GM23338 (cell line): ENCODE measurements at regions not wholly inside any gene's neighbourhood (a gene's known extent, or its start where the extent isn't known, plus 50 kb on each side); places are given as distances from the start of the nearest gene placed in this dataset.

Source experiments
- ATAC-seq: fragments of 200-7000 bp; cut with Tn5 transposase; 3 replicates; pipeline ENCODE4 v1.9.1; 2020
- DNase-seq: peaks from one replicate; pipeline ENCODE4 v3.0.0-alpha.2; 2015; ENCODE audit warnings: low spot score
- H2AFZ ChIP-seq: fragments of 200-600 bp; sonication (generic); 2 replicates; pipeline ENCODE4 v1.8.0; 2016; ENCODE audit warnings: antibody characterized with exemption, mild to moderate bottlenecking, moderate library complexity
- H3F3A ChIP-seq: fragments of 200-600 bp; sonication (generic); replicated peaks from 2 replicates; pipeline ENCODE4 v1.8.0; 2017; ENCODE audit warnings: antibody characterized with exemption, mixed run types, low read depth
- H3K27ac ChIP-seq: fragments of 200-600 bp; sonication (generic); 2 replicates; pipeline ENCODE4 v1.6.1; 2016; ENCODE audit warnings: low read depth
- H3K27me3 ChIP-seq: fragments of 200-600 bp; sonication (generic); 2 replicates; pipeline ENCODE4 v1.8.0; 2016; ENCODE audit warnings: mild to moderate bottlenecking, mixed run types, moderate library complexity; ENCODE audit not compliant: insufficient read depth
- H3K36me3 ChIP-seq: fragments of 200-600 bp; sonication (generic); 2 replicates; pipeline ENCODE4 v1.8.0; 2016; ENCODE audit warnings: mild to moderate bottlenecking; ENCODE audit not compliant: insufficient read depth
- H3K4me1 ChIP-seq: fragments of 200-600 bp; sonication (generic); 2 replicates; pipeline ENCODE4 v1.8.0; 2016; ENCODE audit warnings: mild to moderate bottlenecking, moderate library complexity; ENCODE audit not compliant: insufficient read depth
- H3K4me2 ChIP-seq: fragments of 200-600 bp; sonication (generic); 2 replicates; pipeline ENCODE4 v1.7.1; 2017; ENCODE audit warnings: mixed run types
- H3K4me3 ChIP-seq: fragments of 200-600 bp; sonication (generic); 2 replicates; pipeline ENCODE4 v1.6.1; 2016; ENCODE audit warnings: mixed run types
- H3K79me2 ChIP-seq: fragments of 200-600 bp; sonication (generic); replicated peaks from 2 replicates; pipeline ENCODE4 v1.8.0; 2017; ENCODE audit warnings: mild to moderate bottlenecking; ENCODE audit not compliant: insufficient read depth
- H3K9me2 ChIP-seq: fragments of 200-600 bp; sonication (generic); 2 replicates; pipeline ENCODE4 v1.8.0; 2017; ENCODE audit not compliant: insufficient read depth
- H4K20me1 ChIP-seq: fragments of 200-600 bp; sonication (generic); replicated peaks from 2 replicates; pipeline ENCODE4 v1.8.0; 2017; ENCODE audit warnings: mild to moderate bottlenecking; ENCODE audit not compliant: insufficient read depth
- H3K27ac Mint-ChIP-seq: 2 replicates; pipeline ENCODE4 v1.8.0; 2020; ENCODE audit warnings: inconsistent platforms, mild to moderate bottlenecking, moderate library complexity, mixed read lengths
- H3K27me3 Mint-ChIP-seq: 3 replicates; pipeline ENCODE4 v1.8.0; 2022; ENCODE audit warnings: low read depth, mild to moderate bottlenecking, moderate library complexity, mixed read lengths, inconsistent platforms; ENCODE audit not compliant: insufficient read depth, poor library complexity
- H3K36me3 Mint-ChIP-seq: 3 replicates; pipeline ENCODE4 v1.8.0; 2021; ENCODE audit warnings: low read depth, mild to moderate bottlenecking, inconsistent platforms, moderate library complexity, mixed read lengths
- H3K4me1 Mint-ChIP-seq: 3 replicates; pipeline ENCODE4 v1.8.0; 2020; ENCODE audit warnings: mild to moderate bottlenecking, inconsistent platforms, mixed read lengths
- H3K4me3 Mint-ChIP-seq: 3 replicates; pipeline ENCODE4 v1.8.0; 2021; ENCODE audit warnings: moderate library complexity, mild to moderate bottlenecking, inconsistent platforms, mixed read lengths
- H3K9me3 Mint-ChIP-seq: 3 replicates; pipeline ENCODE4 v1.8.0; 2020; ENCODE audit warnings: moderate library complexity, mild to moderate bottlenecking, inconsistent platforms, mixed read lengths
- CREB1 ChIP-seq: fragments of 250-450 bp; sonication (Bioruptor Pico); IDR thresholded peaks from 2 replicates; pipeline ENCODE4 v1.5.0; 2020; ENCODE audit warnings: low read depth, mild to moderate bottlenecking, moderate library complexity
- EZH2 ChIP-seq: fragments of 200-600 bp; sonication (generic); IDR thresholded peaks from one replicate; pipeline ENCODE4 v1.8.0; 2017; ENCODE audit warnings: antibody characterized with exemption, mild to moderate bottlenecking, low read depth; ENCODE audit not compliant: unreplicated experiment
- JUNB ChIP-seq: IDR thresholded peaks from one replicate; pipeline ENCODE4 v1.6.1; 2016; ENCODE audit warnings: antibody characterized with exemption; ENCODE audit not compliant: unreplicated experiment
- POLR2AphosphoS5 ChIP-seq: IDR thresholded peaks from 2 replicates; pipeline ENCODE4 v1.6.1; 2016; ENCODE audit warnings: antibody characterized with exemption, low read depth
- STAT1 ChIP-seq: IDR thresholded peaks from one replicate; pipeline ENCODE4 v1.6.1; 2016; ENCODE audit warnings: antibody characterized with exemption; ENCODE audit not compliant: unreplicated experiment
- ZNF114 ChIP-seq: fragments of 250-450 bp; sonication (Bioruptor Pico); IDR thresholded peaks from 2 replicates; pipeline ENCODE4 v1.5.0; 2020; ENCODE audit warnings: mild to moderate bottlenecking, moderate library complexity
- ZNF331 ChIP-seq: fragments of 250-450 bp; sonication (Bioruptor Pico); IDR thresholded peaks from 2 replicates; pipeline ENCODE4 v1.5.0; 2020; ENCODE audit warnings: low read depth, mild to moderate bottlenecking, moderate library complexity
- TF ChIP-seq, protein P1 (sequence below): IDR thresholded peaks from 2 replicates; pipeline ENCODE4 v1.6.1; 2016; ENCODE audit warnings: antibody characterized with exemption

DNA sequence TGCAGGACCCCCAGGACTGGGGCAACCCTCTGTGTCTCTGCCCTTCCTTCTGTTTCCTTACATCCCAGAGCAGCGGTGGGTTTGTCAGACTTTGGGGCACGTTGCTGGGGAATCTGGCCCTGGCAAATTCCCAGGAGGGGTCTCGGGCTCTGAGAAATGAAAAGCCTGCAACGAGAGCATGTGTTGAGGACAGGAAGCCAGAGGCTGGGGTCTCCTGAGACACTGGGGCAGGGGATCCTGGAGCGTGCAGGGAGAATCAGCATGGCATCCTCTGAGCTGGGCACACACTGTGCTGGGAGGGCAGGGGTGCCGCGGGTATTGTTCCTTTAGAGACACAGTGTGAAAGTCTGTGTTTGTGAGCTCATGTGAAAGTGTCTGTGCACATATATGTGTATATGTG is 279.9 kb upstream of the PPP2R2D start:
- TF ChIP-seq ZNF331 (CRISPR knock-in tag) (no peak), STAT1 (no peak)
- no peak for ATAC-seq
- Histone ChIP-seq H3K4me3 (no peak overlapping the region), H3F3A (no peaks in the 10 kb centered on the region), H3K36me3 (no peaks in the 10 kb centered on the region), H3K4me1 (no peaks in the 10 kb centered on the region), H4K20me1 (no peaks in the 10 kb centered on the region), H3K79me2 (no peaks in the 10 kb centered on the region), H3K9me2 (no peaks in the 10 kb centered on the region), H3K27ac (no peak overlapping the region), H2AFZ (no peak overlapping the region), H3K27me3 (no peaks in the 10 kb centered on the region), H3K4me2 (no peak overlapping the region)
- no peak overlapping the region for H3K4me3 Mint-ChIP-seq
- H3K27ac Mint-ChIP-seq, result no peak overlapping the region
- peaks cover 52% of the 10 kb centered on the region for H3K9me3 Mint-ChIP-seq
- H3K36me3 Mint-ChIP-seq, result peaks cover 17% of the 10 kb centered on the region
- H3K4me1 Mint-ChIP-seq, result no peaks in the 10 kb centered on the region; the same call in 2 of the 3 replicates
- H3K27me3 Mint-ChIP-seq, result peaks cover 5% of the 10 kb centered on the region
- DNase-seq, result no peak

DNA sequence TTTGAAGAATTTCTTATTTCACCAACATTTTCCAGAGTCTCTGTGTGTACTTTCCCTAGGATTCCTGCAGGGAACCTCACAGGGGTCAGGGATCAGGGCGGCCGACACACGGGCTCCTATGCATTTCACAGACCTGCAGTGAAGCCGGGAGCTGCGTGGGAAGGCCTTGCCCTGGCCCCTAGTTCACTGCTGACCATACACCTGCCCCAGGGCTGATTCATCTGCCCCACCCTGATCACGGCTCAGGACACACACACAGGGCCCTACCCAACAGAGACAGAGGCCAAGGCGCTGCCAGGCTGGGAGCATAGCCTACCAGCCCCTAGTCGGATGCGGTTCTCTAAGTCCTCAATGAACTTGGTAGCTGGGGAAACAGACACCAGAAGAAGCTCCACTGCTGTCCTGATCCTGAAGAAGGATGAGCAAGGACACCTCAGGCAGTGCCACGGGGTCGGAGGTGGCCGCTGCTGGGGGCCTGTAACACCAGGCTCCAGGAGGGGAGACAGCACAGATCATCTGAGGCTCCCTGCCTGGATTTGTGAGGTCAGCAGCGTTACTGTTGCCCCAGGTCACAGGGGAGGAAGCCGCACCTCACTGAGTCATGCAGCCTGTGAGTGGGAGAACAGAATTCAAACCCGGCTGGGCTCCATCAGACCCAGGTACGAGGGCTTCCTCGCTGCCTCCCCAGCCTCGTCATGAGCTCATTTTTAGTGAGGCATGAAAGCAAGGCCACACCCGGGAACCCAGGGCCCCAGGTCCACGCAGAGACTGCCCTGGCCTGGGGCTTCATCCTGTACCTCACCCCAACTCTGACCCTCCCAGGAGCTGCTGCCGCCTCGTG is 278.8 kb upstream of the PPP2R2D start:
- Histone ChIP-seq H3K27me3 (no peaks in the 10 kb centered on the region), H3K79me2 (no peaks in the 10 kb centered on the region)

DNA sequence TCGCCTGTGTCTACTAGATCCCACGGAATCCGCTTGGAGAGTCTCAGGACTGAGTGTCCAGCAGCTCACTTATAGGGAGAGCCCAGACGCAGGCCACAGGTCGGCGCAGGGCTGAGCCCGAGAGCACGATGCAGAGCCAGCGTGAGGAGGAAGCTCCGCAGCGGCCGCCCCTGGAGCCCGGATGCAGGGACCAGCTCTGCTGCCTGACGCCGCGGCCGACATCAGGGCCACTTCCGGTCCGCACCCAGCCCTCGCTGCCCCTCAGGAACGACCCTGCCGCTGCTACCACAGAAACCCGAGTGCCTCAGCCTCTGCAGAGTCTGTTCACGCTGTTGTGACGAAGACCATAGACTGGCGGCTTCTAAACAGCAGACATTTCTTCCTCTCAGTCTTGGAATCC is 275.8 kb upstream of the PPP2R2D start:
- ATAC-seq (no peak), DNase-seq (no peak)
- Mint-ChIP-seq H3K4me1 (no peaks in the 10 kb centered on the region; the same call in 2 of the 3 replicates), H3K27ac (no peak overlapping the region), H3K9me3 (peaks cover 64% of the 10 kb centered on the region), H3K4me3 (no peak overlapping the region), H3K36me3 (peaks cover 25% of the 10 kb centered on the region), H3K27me3 (peaks cover 5% of the 10 kb centered on the region)
- no peak overlapping the region for H3K4me2 ChIP-seq
- TF ChIP-seq POLR2AphosphoS5, result no peak
- H3F3A ChIP-seq, result no peaks in the 10 kb centered on the region
- H3K36me3 ChIP-seq, result no peaks in the 10 kb centered on the region
- no peaks in the 10 kb centered on the region for H4K20me1 ChIP-seq
- H3K27ac ChIP-seq, result no peak overlapping the region
- H3K9me2 ChIP-seq, result no peaks in the 10 kb centered on the region
- no peak overlapping the region for H3K4me3 ChIP-seq
- H3K79me2 ChIP-seq, result no peaks in the 10 kb centered on the region
- H3K4me1 ChIP-seq, result no peaks in the 10 kb centered on the region
- no peak overlapping the region for H2AFZ ChIP-seq
- H3K27me3 ChIP-seq, result no peaks in the 10 kb centered on the region

More for the DNA sequence above, 278.8 kb upstream of the PPP2R2D start:
- no peaks in the 10 kb centered on the region for H3K4me1 ChIP-seq
- no peak overlapping the region for H2AFZ ChIP-seq
- Mint-ChIP-seq H3K27me3 (peaks cover 5% of the 10 kb centered on the region), H3K4me3 (no peak overlapping the region), H3K36me3 (peaks cover 21% of the 10 kb centered on the region), H3K27ac (no peak overlapping the region), H3K4me1 (no peaks in the 10 kb centered on the region; the same call in 2 of the 3 replicates), H3K9me3 (peaks cover 56% of the 10 kb centered on the region)
- no peak for DNase-seq
- TF ChIP-seq CREB1 (CRISPR knock-in tag), result no peak
- TF ChIP-seq JUNB, result no peak
- no peak for TF ChIP-seq ZNF114 (CRISPR knock-in tag)
- no peak for TF ChIP-seq EZH2
- TF ChIP-seq, protein P1, sequence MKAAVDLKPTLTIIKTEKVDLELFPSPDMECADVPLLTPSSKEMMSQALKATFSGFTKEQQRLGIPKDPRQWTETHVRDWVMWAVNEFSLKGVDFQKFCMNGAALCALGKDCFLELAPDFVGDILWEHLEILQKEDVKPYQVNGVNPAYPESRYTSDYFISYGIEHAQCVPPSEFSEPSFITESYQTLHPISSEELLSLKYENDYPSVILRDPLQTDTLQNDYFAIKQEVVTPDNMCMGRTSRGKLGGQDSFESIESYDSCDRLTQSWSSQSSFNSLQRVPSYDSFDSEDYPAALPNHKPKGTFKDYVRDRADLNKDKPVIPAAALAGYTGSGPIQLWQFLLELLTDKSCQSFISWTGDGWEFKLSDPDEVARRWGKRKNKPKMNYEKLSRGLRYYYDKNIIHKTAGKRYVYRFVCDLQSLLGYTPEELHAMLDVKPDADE, result no peak
- no peak for TF ChIP-seq STAT1
- no peak for TF ChIP-seq ZNF331 (CRISPR knock-in tag)
- no peaks in the 10 kb centered on the region for H3K9me2 ChIP-seq
- H3K27ac ChIP-seq, result no peak overlapping the region
- ATAC-seq, result no peak
- H3K4me3 ChIP-seq, result no peak overlapping the region
- H3K36me3 ChIP-seq, result no peaks in the 10 kb centered on the region
- H4K20me1 ChIP-seq, result no peaks in the 10 kb centered on the region
- no peak overlapping the region for H3K4me2 ChIP-seq
- no peaks in the 10 kb centered on the region for H3F3A ChIP-seq
